ENCODE measurements at regions not wholly inside any gene's neighbourhood (a gene's known extent, or its start where the extent isn't known, plus 50 kb on each side); places are given as distances from the start of the nearest gene placed in this dataset.

GRCh38 chr20:7136886-7137285, 369.4 kb downstream of the BMP2 start:
- no peaks in the 10 kb centered on the region for H3K9me3 ChIP-seq
- H3K27me3 ChIP-seq, result no peaks in the 10 kb centered on the region
- no peaks in the 10 kb centered on the region for H3K36me3 ChIP-seq
- intact Hi-C loops (cut with DNase I; ENCODE audit: low total_unique reads), result no loop called here
- H3K27ac ChIP-seq, result no peak overlapping the region
- DNase-seq, result no peak
- no peaks in the 10 kb centered on the region for H3K4me1 ChIP-seq
- TF ChIP-seq CTCF (IDR thresholded peaks at IDR 0.05), result no peak
- no peak overlapping the region for H3K4me3 ChIP-seq

- Histone ChIP-seq H3K27me3 (no peaks in the 10 kb centered on the region), H3K27ac (no peak overlapping the region), H3K9me3 (no peaks in the 10 kb centered on the region), H3K4me1 (no peaks in the 10 kb centered on the region), H3K36me3 (no peaks in the 10 kb centered on the region), H3K4me3 (no peak overlapping the region)
- no peak for DNase-seq
- intact Hi-C loops (cut with DNase I; ENCODE audit: low total_unique reads), result no loop called here
- no peak for TF ChIP-seq CTCF (IDR thresholded peaks at IDR 0.05)
Measured at GRCh38 chr20:7137395-7138151, 370.1 kb downstream of the BMP2 start.

- no peaks in the 10 kb centered on the region for H3K9me3 ChIP-seq
- H3K4me3 ChIP-seq, result no peak overlapping the region
- H3K27ac ChIP-seq, result no peak overlapping the region
- TF ChIP-seq CTCF (IDR thresholded peaks at IDR 0.05), result no peak
- DNase-seq, result no peak
- intact Hi-C loops (cut with DNase I; ENCODE audit: low total_unique reads), result no loop called here
- H3K27me3 ChIP-seq, result no peaks in the 10 kb centered on the region
- no peaks in the 10 kb centered on the region for H3K4me1 ChIP-seq
- no peaks in the 10 kb centered on the region for H3K36me3 ChIP-seq
Measured at GRCh38 chr20:7144464-7144863, 377.0 kb downstream of the BMP2 start.

- TF ChIP-seq CTCF (IDR thresholded peaks at IDR 0.05), result no peak
- Histone ChIP-seq H3K9me3 (no peaks in the 10 kb centered on the region), H3K4me3 (no peak overlapping the region), H3K4me1 (no peaks in the 10 kb centered on the region), H3K27me3 (no peaks in the 10 kb centered on the region), H3K27ac (no peak overlapping the region), H3K36me3 (no peaks in the 10 kb centered on the region)
- no peak for DNase-seq
- intact Hi-C loops (cut with DNase I; ENCODE audit: low total_unique reads), result no loop called here
Measured at GRCh38 chr20:7146552-7147219, 379.2 kb downstream of the BMP2 start.

GRCh38 chr20:7147220-7147601, 379.7 kb downstream of the BMP2 start:
- Histone ChIP-seq H3K36me3 (no peaks in the 10 kb centered on the region), H3K4me1 (no peaks in the 10 kb centered on the region), H3K27ac (no peak overlapping the region), H3K9me3 (no peaks in the 10 kb centered on the region), H3K4me3 (no peak overlapping the region), H3K27me3 (no peaks in the 10 kb centered on the region)
- TF ChIP-seq CTCF (IDR thresholded peaks at IDR 0.05), result no peak
- DNase-seq, result no peak
- intact Hi-C loops (cut with DNase I; ENCODE audit: low total_unique reads), result no loop called here

Data from tibial artery (tissue), 4 donors.